ACC112 (cell line): ENCODE measurements at regions not wholly inside any gene's neighbourhood (a gene's known extent, or its start where the extent isn't known, plus 50 kb on each side); places are given as distances from the start of the nearest gene placed in this dataset.

ENCODE experiments used
- H2AFZ ChIP-seq: fragments of 200-600 bp; sonication (generic); one replicate; pipeline ENCODE4 v1.6.0; 2017; ENCODE audit warnings: antibody characterized with exemption, low read length; ENCODE audit not compliant: unreplicated experiment
- H3K27ac ChIP-seq: fragments of 200-600 bp; sonication (generic); 2 replicates; pipeline ENCODE4 v1.5.1; 2014; ENCODE audit warnings: low read depth, mild to moderate bottlenecking, antibody characterized with exemption, low read length, moderate library complexity
- H3K27me3 ChIP-seq: fragments of 200-600 bp; sonication (generic); 2 replicates; pipeline ENCODE4 v1.6.1; 2014; ENCODE audit warnings: mild to moderate bottlenecking, antibody characterized with exemption, low read length, moderate library complexity, mixed read lengths; ENCODE audit not compliant: insufficient read depth
- H3K36me3 ChIP-seq: fragments of 200-600 bp; sonication (generic); 2 replicates; pipeline ENCODE4 v1.6.1; 2016; ENCODE audit warnings: mild to moderate bottlenecking, antibody characterized with exemption, low read length, moderate library complexity, mixed read lengths; ENCODE audit not compliant: insufficient read depth
- H3K4me1 ChIP-seq: fragments of 200-600 bp; sonication (generic); one replicate; pipeline ENCODE4 v1.6.1; 2016; ENCODE audit warnings: low read length, mixed read lengths; ENCODE audit not compliant: insufficient read depth, unreplicated experiment, control insufficient read depth
- H3K4me3 ChIP-seq: fragments of 200-600 bp; sonication (generic); 2 replicates; pipeline ENCODE4 v1.5.1; 2014; ENCODE audit warnings: mild to moderate bottlenecking, low read depth, low read length
- H3K79me2 ChIP-seq: fragments of 200-600 bp; sonication (generic); one replicate; pipeline ENCODE4 v1.6.0; 2016; ENCODE audit warnings: low read length; ENCODE audit not compliant: control insufficient read depth, unreplicated experiment, insufficient read depth

- no peak overlapping the region for H3K27ac ChIP-seq
- H3K27me3 ChIP-seq, result peaks cover 46% of the 10 kb centered on the region
- H2AFZ ChIP-seq, result no peak overlapping the region
- no peak overlapping the region for H3K4me3 ChIP-seq
- no peaks in the 10 kb centered on the region for H3K79me2 ChIP-seq
- H3K4me1 ChIP-seq, result no peaks in the 10 kb centered on the region
- no peaks in the 10 kb centered on the region for H3K36me3 ChIP-seq
These were observed 154.0 kb downstream of the OLFM1 start for GRCh38 chr9:135241381-135242048.

- H3K4me1 ChIP-seq, result no peaks in the 10 kb centered on the region
- peaks cover 42% of the 10 kb centered on the region for H3K27me3 ChIP-seq
- H2AFZ ChIP-seq, result no peak overlapping the region
- H3K79me2 ChIP-seq, result no peaks in the 10 kb centered on the region
- no peak overlapping the region for H3K4me3 ChIP-seq
- no peak overlapping the region for H3K27ac ChIP-seq
- no peaks in the 10 kb centered on the region for H3K36me3 ChIP-seq
These were observed 154.6 kb downstream of the OLFM1 start for GRCh38 chr9:135242049-135242396.

- Histone ChIP-seq H3K27me3 (peaks cover 38% of the 10 kb centered on the region), H3K27ac (no peak overlapping the region), H3K4me1 (no peaks in the 10 kb centered on the region), H2AFZ (no peak overlapping the region), H3K79me2 (no peaks in the 10 kb centered on the region), H3K4me3 (no peak overlapping the region), H3K36me3 (no peaks in the 10 kb centered on the region)
These were observed 154.9 kb downstream of the OLFM1 start for GRCh38 chr9:135242406-135242805.

- no peak overlapping the region for H3K4me3 ChIP-seq
- H3K27me3 ChIP-seq, result peaks cover 32% of the 10 kb centered on the region
- no peaks in the 10 kb centered on the region for H3K79me2 ChIP-seq
- H2AFZ ChIP-seq, result no peak overlapping the region
- no peaks in the 10 kb centered on the region for H3K36me3 ChIP-seq
- H3K27ac ChIP-seq, result no peak overlapping the region
- no peaks in the 10 kb centered on the region for H3K4me1 ChIP-seq
These were observed 156.0 kb downstream of the OLFM1 start for GRCh38 chr9:135243201-135244190.

GRCh38 chr9:135244271-135245221, 157.1 kb downstream of the OLFM1 start:
- Histone ChIP-seq H3K4me1 (no peaks in the 10 kb centered on the region), H3K27me3 (peaks cover 32% of the 10 kb centered on the region), H3K27ac (no peak overlapping the region), H3K4me3 (no peak overlapping the region), H3K36me3 (no peaks in the 10 kb centered on the region), H3K79me2 (no peaks in the 10 kb centered on the region), H2AFZ (no peak overlapping the region)

GRCh38 chr9:135245482-135246247, 158.2 kb downstream of the OLFM1 start:
- Histone ChIP-seq H3K27me3 (peaks cover 32% of the 10 kb centered on the region), H2AFZ (no peak overlapping the region)

GRCh38 chr9:135246248-135247205, 159.1 kb downstream of the OLFM1 start:
- Histone ChIP-seq H3K27me3 (peaks cover 32% of the 10 kb centered on the region), H3K4me1 (no peaks in the 10 kb centered on the region), H2AFZ (no peak overlapping the region), H3K36me3 (no peaks in the 10 kb centered on the region), H3K4me3 (no peak overlapping the region), H3K27ac (no peak overlapping the region), H3K79me2 (no peaks in the 10 kb centered on the region)

More at GRCh38 chr9:135245482-135246247, 158.2 kb downstream of the OLFM1 start:
- Histone ChIP-seq H3K36me3 (no peaks in the 10 kb centered on the region), H3K4me3 (no peak overlapping the region), H3K4me1 (no peaks in the 10 kb centered on the region), H3K79me2 (no peaks in the 10 kb centered on the region), H3K27ac (no peak overlapping the region)

GRCh38 chr9:135247227-135247930, 159.9 kb downstream of the OLFM1 start:
- Histone ChIP-seq H2AFZ (no peak overlapping the region), H3K27me3 (peaks cover 37% of the 10 kb centered on the region), H3K4me1 (no peaks in the 10 kb centered on the region), H3K4me3 (no peak overlapping the region), H3K79me2 (no peaks in the 10 kb centered on the region), H3K36me3 (no peaks in the 10 kb centered on the region), H3K27ac (no peak overlapping the region)

- peaks cover 39% of the 10 kb centered on the region for H3K27me3 ChIP-seq
- no peak overlapping the region for H3K27ac ChIP-seq
- H3K4me3 ChIP-seq, result no peak overlapping the region
- H3K79me2 ChIP-seq, result no peaks in the 10 kb centered on the region
- no peaks in the 10 kb centered on the region for H3K4me1 ChIP-seq
- no peak overlapping the region for H2AFZ ChIP-seq
- no peaks in the 10 kb centered on the region for H3K36me3 ChIP-seq
These were observed 160.6 kb downstream of the OLFM1 start for GRCh38 chr9:135248111-135248510.
